Neural progenitor cell (in vitro differentiated cells): ENCODE measurements at regions not wholly inside any gene's neighbourhood (a gene's known extent, or its start where the extent isn't known, plus 50 kb on each side); places are given as distances from the start of the nearest gene placed in this dataset.
A peak's percentile ranks its signal among the peaks of the same experiment; 100 is the strongest.

Experiments used
- DNase-seq: peaks from one replicate; pipeline ENCODE4 v3.0.0-alpha.2; 2016; ENCODE audit warnings: low spot score
- H2AFZ ChIP-seq: fragments of 200-600 bp; sonication (generic); replicated peaks from 2 replicates; pipeline ENCODE4 v1.6.1; 2016; ENCODE audit warnings: antibody characterized with exemption
- H3F3A ChIP-seq: fragments of 200-600 bp; sonication (generic); 2 replicates; pipeline ENCODE4 v1.6.1; 2016; ENCODE audit warnings: antibody characterized with exemption, low read depth
- H3K27ac ChIP-seq: fragments of 200-600 bp; sonication (generic); 2 replicates; pipeline ENCODE4 v1.5.1; 2016; ENCODE audit warnings: mild to moderate bottlenecking
- H3K27me3 ChIP-seq: fragments of 200-600 bp; sonication (generic); 2 replicates; pipeline ENCODE4 v1.6.1; 2016; ENCODE audit warnings: mild to moderate bottlenecking, moderate library complexity
- H3K36me3 ChIP-seq: fragments of 200-600 bp; sonication (generic); 2 replicates; pipeline ENCODE4 v1.5.1; 2016
- H3K4me1 ChIP-seq: fragments of 200-600 bp; sonication (generic); 2 replicates; pipeline ENCODE4 v1.6.1; 2016; ENCODE audit warnings: mixed run types
- H3K4me2 ChIP-seq: fragments of 200-600 bp; sonication (generic); 2 replicates; pipeline ENCODE4 v1.6.1; 2016
- H3K4me3 ChIP-seq: fragments of 200-600 bp; sonication (generic); 2 replicates; pipeline ENCODE4 v1.5.1; 2016
- H3K79me2 ChIP-seq: fragments of 200-600 bp; sonication (generic); 2 replicates; pipeline ENCODE4 v1.6.1; 2016; ENCODE audit warnings: low read depth
- H3K9ac ChIP-seq: fragments of 200-600 bp; sonication (generic); 2 replicates; pipeline ENCODE4 v1.6.1; 2016
- H3K9me3 ChIP-seq: fragments of 200-600 bp; sonication (generic); 2 replicates; pipeline ENCODE4 v1.5.1; 2016; ENCODE audit warnings: low read depth
- H4K20me1 ChIP-seq: fragments of 200-600 bp; sonication (generic); 2 replicates; pipeline ENCODE4 v1.6.1; 2016; ENCODE audit warnings: low read depth
- H3K27ac Mint-ChIP-seq: 3 replicates; pipeline ENCODE4 v1.8.0; 2021; ENCODE audit warnings: mixed read lengths
- H3K27me3 Mint-ChIP-seq: 2 replicates; pipeline ENCODE4 v1.8.0; 2022; ENCODE audit warnings: low read depth, mild to moderate bottlenecking, inconsistent platforms, moderate library complexity, mixed read lengths; ENCODE audit not compliant: insufficient read depth
- H3K36me3 Mint-ChIP-seq: 3 replicates; pipeline ENCODE4 v1.8.0; 2021; ENCODE audit warnings: mixed read lengths
- H3K4me1 Mint-ChIP-seq: 3 replicates; pipeline ENCODE4 v1.8.0; 2021; ENCODE audit warnings: mixed read lengths
- H3K4me3 Mint-ChIP-seq: 3 replicates; pipeline ENCODE4 v1.8.0; 2021; ENCODE audit warnings: mild to moderate bottlenecking, moderate library complexity, mixed read lengths
- H3K9me3 Mint-ChIP-seq: 3 replicates; pipeline ENCODE4 v1.8.0; 2020; ENCODE audit warnings: mixed read lengths
- EZH2 ChIP-seq: fragments of 200-600 bp; sonication (generic); IDR thresholded peaks from 2 replicates; pipeline ENCODE4 v1.6.1; 2017; ENCODE audit warnings: antibody characterized with exemption, mild to moderate bottlenecking, moderate library complexity
- EZH2phosphoT487 ChIP-seq: fragments of 200-600 bp; sonication (generic); IDR thresholded peaks from 2 replicates; pipeline ENCODE4 v1.6.1; 2017; ENCODE audit warnings: antibody characterized with exemption
- TF ChIP-seq, protein P1 (sequence below): fragments of 200-600 bp; sonication (generic); IDR thresholded peaks from 2 replicates; pipeline ENCODE4 v1.5.1; 2017; ENCODE audit warnings: antibody characterized with exemption, mild to moderate bottlenecking

GRCh38 chr4:110815950-110816349 is 193.1 kb upstream of the PITX2 start:
- Mint-ChIP-seq H3K4me3 (no peak overlapping the region), H3K36me3 (no peaks in the 10 kb centered on the region), H3K27me3 (no peaks in the 10 kb centered on the region), H3K9me3 (no peaks in the 10 kb centered on the region), H3K27ac (no peak overlapping the region), H3K4me1 (no peaks in the 10 kb centered on the region)
- H2AFZ ChIP-seq: no peak overlapping the region
- TF ChIP-seq EZH2 (no peak), EZH2phosphoT487 (no peak)
- TF ChIP-seq, protein P1, sequence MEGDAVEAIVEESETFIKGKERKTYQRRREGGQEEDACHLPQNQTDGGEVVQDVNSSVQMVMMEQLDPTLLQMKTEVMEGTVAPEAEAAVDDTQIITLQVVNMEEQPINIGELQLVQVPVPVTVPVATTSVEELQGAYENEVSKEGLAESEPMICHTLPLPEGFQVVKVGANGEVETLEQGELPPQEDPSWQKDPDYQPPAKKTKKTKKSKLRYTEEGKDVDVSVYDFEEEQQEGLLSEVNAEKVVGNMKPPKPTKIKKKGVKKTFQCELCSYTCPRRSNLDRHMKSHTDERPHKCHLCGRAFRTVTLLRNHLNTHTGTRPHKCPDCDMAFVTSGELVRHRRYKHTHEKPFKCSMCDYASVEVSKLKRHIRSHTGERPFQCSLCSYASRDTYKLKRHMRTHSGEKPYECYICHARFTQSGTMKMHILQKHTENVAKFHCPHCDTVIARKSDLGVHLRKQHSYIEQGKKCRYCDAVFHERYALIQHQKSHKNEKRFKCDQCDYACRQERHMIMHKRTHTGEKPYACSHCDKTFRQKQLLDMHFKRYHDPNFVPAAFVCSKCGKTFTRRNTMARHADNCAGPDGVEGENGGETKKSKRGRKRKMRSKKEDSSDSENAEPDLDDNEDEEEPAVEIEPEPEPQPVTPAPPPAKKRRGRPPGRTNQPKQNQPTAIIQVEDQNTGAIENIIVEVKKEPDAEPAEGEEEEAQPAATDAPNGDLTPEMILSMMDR: no peak
- H3K79me2 ChIP-seq: no peaks in the 10 kb centered on the region
- no peak overlapping the region for H3K4me2 ChIP-seq
- no peak overlapping the region for H3K9ac ChIP-seq
- DNase-seq: no peak
- no peaks in the 10 kb centered on the region for H4K20me1 ChIP-seq
- no peak overlapping the region for H3K27ac ChIP-seq
- no peaks in the 10 kb centered on the region for H3K27me3 ChIP-seq
- H3K4me3 ChIP-seq: no peak overlapping the region
- no peaks in the 10 kb centered on the region for H3F3A ChIP-seq
- no peaks in the 10 kb centered on the region for H3K36me3 ChIP-seq
- no peaks in the 10 kb centered on the region for H3K4me1 ChIP-seq
- H3K9me3 ChIP-seq: no peaks in the 10 kb centered on the region

DNA sequence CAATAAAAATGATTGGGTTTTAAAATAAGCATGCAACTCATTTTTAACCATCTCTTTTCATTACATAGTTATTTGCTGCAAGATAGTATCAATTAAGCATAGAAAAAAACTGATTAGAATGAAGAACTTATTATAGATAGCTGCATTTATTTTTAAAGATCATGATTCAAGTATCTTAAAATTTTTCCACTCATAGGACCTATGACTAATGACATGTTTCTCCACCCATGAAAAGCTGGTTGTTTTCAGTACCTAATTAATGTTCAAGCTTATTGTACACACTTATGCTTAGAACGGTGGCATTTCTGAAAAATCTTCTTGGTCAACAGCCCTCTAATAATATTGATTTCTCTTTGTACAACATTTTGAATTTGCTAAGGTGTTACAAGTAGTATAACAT is 193.5 kb upstream of the PITX2 start:
- Histone ChIP-seq H3K36me3 (no peaks in the 10 kb centered on the region), H4K20me1 (no peaks in the 10 kb centered on the region), H3K9ac (no peak overlapping the region), H3K79me2 (no peaks in the 10 kb centered on the region), H3F3A (no peaks in the 10 kb centered on the region), H3K9me3 (no peaks in the 10 kb centered on the region), H3K4me1 (no peaks in the 10 kb centered on the region), H2AFZ (no peak overlapping the region), H3K4me2 (no peak overlapping the region), H3K27ac (no peak overlapping the region), H3K4me3 (no peak overlapping the region), H3K27me3 (no peaks in the 10 kb centered on the region)
- H3K27ac Mint-ChIP-seq: no peak overlapping the region
- no peaks in the 10 kb centered on the region for H3K4me1 Mint-ChIP-seq
- no peaks in the 10 kb centered on the region for H3K36me3 Mint-ChIP-seq
- no peaks in the 10 kb centered on the region for H3K9me3 Mint-ChIP-seq
- no peak for DNase-seq
- no peak for TF ChIP-seq EZH2phosphoT487
- TF ChIP-seq, protein P1: no peak
- TF ChIP-seq EZH2: no peak
- no peaks in the 10 kb centered on the region for H3K27me3 Mint-ChIP-seq
- no peak overlapping the region for H3K4me3 Mint-ChIP-seq

- Histone ChIP-seq H3K4me2 (no peak overlapping the region), H3K9me3 (no peaks in the 10 kb centered on the region), H4K20me1 (no peaks in the 10 kb centered on the region), H3K27ac (no peak overlapping the region), H3K36me3 (no peaks in the 10 kb centered on the region), H3F3A (no peaks in the 10 kb centered on the region), H3K4me1 (no peaks in the 10 kb centered on the region), H3K4me3 (no peak overlapping the region), H3K9ac (no peak overlapping the region), H3K79me2 (no peaks in the 10 kb centered on the region), H2AFZ (peak overlapping the region; percentile 60), H3K27me3 (no peaks in the 10 kb centered on the region)
- no peaks in the 10 kb centered on the region for H3K9me3 Mint-ChIP-seq
- no peak for DNase-seq
- no peaks in the 10 kb centered on the region for H3K4me1 Mint-ChIP-seq
- H3K27ac Mint-ChIP-seq: no peak overlapping the region
- H3K4me3 Mint-ChIP-seq: no peak overlapping the region
- H3K36me3 Mint-ChIP-seq: no peaks in the 10 kb centered on the region
- no peaks in the 10 kb centered on the region for H3K27me3 Mint-ChIP-seq
- TF ChIP-seq EZH2phosphoT487: no peak
Observed at GRCh38 chr4:110821186-110821585, 198.3 kb upstream of the PITX2 start.

GRCh38 chr4:110823251-110823650 is 200.4 kb upstream of the PITX2 start:
- Histone ChIP-seq H3K27me3 (no peaks in the 10 kb centered on the region), H3K4me1 (no peaks in the 10 kb centered on the region), H3K9ac (no peak overlapping the region), H4K20me1 (no peaks in the 10 kb centered on the region), H3K36me3 (no peaks in the 10 kb centered on the region), H3F3A (no peaks in the 10 kb centered on the region), H3K27ac (no peak overlapping the region), H3K4me2 (no peak overlapping the region), H3K4me3 (no peak overlapping the region), H3K79me2 (no peaks in the 10 kb centered on the region), H2AFZ (no peak overlapping the region), H3K9me3 (no peaks in the 10 kb centered on the region)
- Mint-ChIP-seq H3K27ac (no peak overlapping the region), H3K4me1 (no peaks in the 10 kb centered on the region), H3K27me3 (no peaks in the 10 kb centered on the region), H3K4me3 (no peak overlapping the region), H3K9me3 (no peaks in the 10 kb centered on the region), H3K36me3 (no peaks in the 10 kb centered on the region)
- no peak for DNase-seq
- TF ChIP-seq EZH2phosphoT487: no peak
- TF ChIP-seq, protein P1: no peak
- TF ChIP-seq EZH2: no peak
